Endothelial cell of umbilical vein (primary cell): ENCODE measurements at regions not wholly inside any gene's neighbourhood (a gene's known extent, or its start where the extent isn't known, plus 50 kb on each side); places are given as distances from the start of the nearest gene placed in this dataset.

ENCODE experiments used
- BruUV-seq: library from RNA; stranded (reverse); fragments of 400-500 nt; replicated peaks from 2 replicates; lab custom pipeline; 2021; lab: Mats Ljungman, UMichigan
- CTCF ChIA-PET: fragments of 300-600, 350-600 bp; sonication (Branson Sonifier 250); formaldehyde crosslinking; loops from one replicate; lab custom pipeline; 2021; ENCODE audit warnings: antibody characterized with exemption, inconsistent platforms; lab: Charles Lee
- POLR2A ChIA-PET: fragments of 300-600, 350-600 bp; sonication (Branson Sonifier 250); formaldehyde crosslinking; loops from one replicate; lab custom pipeline; 2021; ENCODE audit warnings: antibody characterized with exemption, inconsistent platforms; lab: Charles Lee
- DNase-seq: peaks from one replicate; pipeline ENCODE4 v3.0.0-alpha.2; 2011; ENCODE audit warnings: low read depth, low spot score
- FAIRE-seq: peaks from 2 replicates; lab custom pipeline; 2011; peaks lifted over from hg19 to GRCh38; lab: Jason Lieb, UNC
- H2AFZ ChIP-seq: 2 replicates; pipeline ENCODE4 v1.6.0; 2012; ENCODE audit warnings: low read depth, low read length, control low read depth, inconsistent platforms
- H3K27ac ChIP-seq: 2 replicates; pipeline ENCODE4 v1.5.1; 2011; ENCODE audit warnings: low read depth, mild to moderate bottlenecking, control low read depth, low read length, moderate library complexity; ENCODE audit not compliant: insufficient read depth
- H3K27me3 ChIP-seq, 2 experiments: 2 replicates each; pipeline versions ENCODE4 v1.6.0 to v1.6.1; 2011; ENCODE audit warnings: low read length in 2 of 2, mixed read lengths in 1 of 2; ENCODE audit not compliant: control insufficient read depth in 2 of 2, insufficient read depth in 2 of 2
- H3K36me3 ChIP-seq, 2 experiments: 2 replicates in 1 of 2; 3 replicates in 1 of 2; pipeline ENCODE4 v1.5.1; 2011; ENCODE audit warnings: low read length in 2 of 2, mild to moderate bottlenecking in 1 of 2, moderate library complexity in 1 of 2; ENCODE audit not compliant: control insufficient read depth in 2 of 2, insufficient read depth in 2 of 2; ENCODE audit errors: extremely low read depth in 1 of 2
- H3K4me1 ChIP-seq: 3 replicates; pipeline ENCODE4 v1.5.1; 2011; ENCODE audit warnings: mild to moderate bottlenecking, low read length; ENCODE audit not compliant: control insufficient read depth, insufficient read depth; ENCODE audit errors: extremely low read depth
- H3K4me2 ChIP-seq: 2 replicates; pipeline ENCODE4 v1.6.1; 2011; ENCODE audit warnings: low read length, control low read depth, mixed read lengths; ENCODE audit not compliant: insufficient read depth
- H3K4me3 ChIP-seq, 3 experiments: fragments of 200-600 bp in 1 of 3; sonication (generic), shearing (Covaris generic) in 1 of 3; replicated peaks in 1 of 3; 2 replicates each; pipeline ENCODE4 v1.5.1; 2011 to 2016; ENCODE audit warnings: control low read depth in 3 of 3, low read length in 3 of 3, mild to moderate bottlenecking in 2 of 3, inconsistent platforms in 1 of 3, low read depth in 1 of 3, moderate library complexity in 1 of 3; ENCODE audit not compliant: insufficient read depth in 1 of 3
- H3K79me2 ChIP-seq: 2 replicates; pipeline ENCODE4 v1.6.0; 2012; ENCODE audit warnings: low read length, inconsistent platforms; ENCODE audit not compliant: control insufficient read depth, insufficient read depth
- H3K9ac ChIP-seq: replicated peaks from 2 replicates; pipeline ENCODE3; 2011; ENCODE audit warnings: low read length, control low read depth; ENCODE audit not compliant: insufficient read depth; ENCODE audit errors: extremely low read depth
- H3K9me1 ChIP-seq: replicated peaks from 3 replicates; pipeline ENCODE4 v1.6.0; 2011; ENCODE audit warnings: mild to moderate bottlenecking, low read length; ENCODE audit not compliant: control insufficient read depth, insufficient read depth; ENCODE audit errors: extremely low read depth
- H3K9me3 ChIP-seq: replicated peaks from 2 replicates; pipeline ENCODE4 v1.5.1; 2012; ENCODE audit warnings: low read length, inconsistent platforms; ENCODE audit not compliant: control insufficient read depth, insufficient read depth
- H4K20me1 ChIP-seq: replicated peaks from 2 replicates; pipeline ENCODE3; 2011; ENCODE audit warnings: mild to moderate bottlenecking, low read length; ENCODE audit not compliant: control insufficient read depth, insufficient read depth; ENCODE audit errors: extremely low read depth
- EZH2 ChIP-seq: IDR thresholded peaks from 2 replicates; pipeline ENCODE4 v1.6.1; 2012; ENCODE audit warnings: borderline replicate concordance, low read depth, mild to moderate bottlenecking, moderate library complexity, low read length, inconsistent platforms; ENCODE audit not compliant: severe bottlenecking
- FOS ChIP-seq: IDR thresholded peaks from 2 replicates; pipeline ENCODE4 v1.6.1; 2011; ENCODE audit warnings: mild to moderate bottlenecking, low read length, moderate library complexity, borderline replicate concordance; ENCODE audit not compliant: insufficient read depth
- GATA2 ChIP-seq: IDR thresholded peaks from 2 replicates; pipeline ENCODE4 v1.7.0; 2011; ENCODE audit warnings: low read depth, mild to moderate bottlenecking, moderate library complexity, mixed read lengths, low read length; ENCODE audit not compliant: insufficient read length, insufficient read depth
- JUN ChIP-seq: IDR thresholded peaks from 2 replicates; pipeline ENCODE4 v1.6.1; 2011; ENCODE audit warnings: borderline replicate concordance, low read depth; ENCODE audit not compliant: insufficient read length, insufficient read depth
- MYC ChIP-seq: IDR thresholded peaks from one replicate; pipeline ENCODE4 v1.6.1; 2011; ENCODE audit warnings: mild to moderate bottlenecking, low read depth, low read length
- POLR2A ChIP-seq: IDR thresholded peaks from 2 replicates; pipeline ENCODE4 v1.6.1; 2012; ENCODE audit warnings: low read depth, mild to moderate bottlenecking, control low read depth, low read length
- POLR2AphosphoS5 ChIP-seq: IDR thresholded peaks from 2 replicates; pipeline ENCODE4 v1.6.1; 2012; ENCODE audit warnings: low read depth, mild to moderate bottlenecking, control low read depth, low read length, moderate library complexity; ENCODE audit not compliant: insufficient read depth
- dilution Hi-C: fragments of 300-500 bp; cut with MboI; formaldehyde crosslinking; loops from one replicate; pipeline ENCODE4 v1.15.0; 2019; ENCODE audit warnings: low sequenced_read_pairs; ENCODE audit not compliant: extremely low pct_ligation_motif_present
- intact Hi-C: fragments of 100-400 bp; cut with micrococcal nuclease; formaldehyde crosslinking; loops from one replicate; pipeline ENCODE4 v1.10.0; 2022
- TF ChIP-seq, protein P1 (sequence below), 2 donors: IDR thresholded peaks; 1 replicate in 1 of 2; 2 replicates in 1 of 2; pipeline ENCODE4 v1.5.1; 2011; ENCODE audit warnings: low read length in 2 of 2, mild to moderate bottlenecking in 2 of 2, moderate library complexity in 2 of 2, control low read depth in 1 of 2, inconsistent platforms in 1 of 2, low read depth in 1 of 2; ENCODE audit not compliant: insufficient read depth in 1 of 2; ENCODE audit errors: extremely low read depth in 1 of 2
- TF ChIP-seq, protein P2 (sequence below): IDR thresholded peaks from 2 replicates; pipeline ENCODE4 v1.6.1; 2011; ENCODE audit not compliant: insufficient read depth, insufficient read length

DNA sequence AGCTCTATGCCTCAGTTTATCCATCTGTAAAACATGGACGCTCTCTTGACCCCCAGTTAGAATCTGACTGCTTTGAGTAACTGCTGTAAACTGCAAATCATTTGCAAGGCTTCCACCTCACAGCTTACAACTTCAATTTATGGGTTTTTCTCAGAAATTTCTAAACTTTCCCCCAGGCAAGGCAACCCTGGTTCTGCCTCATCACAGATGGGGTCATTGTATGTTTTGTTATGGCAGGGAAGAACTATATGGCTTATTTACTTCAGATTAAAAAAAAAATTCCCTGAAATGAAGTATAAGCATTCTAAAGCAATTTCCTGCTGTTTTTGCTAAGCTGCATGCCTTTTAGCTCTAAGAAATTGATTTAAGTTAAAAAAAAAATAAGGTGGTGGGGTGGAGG is 60.0 kb downstream of the TMEM215 start:
- CTCF ChIA-PET = interaction anchor here (1.5 kb wide), 1 partner anchor 28 kb away, joined by 3 read pairs; no protein-coding TSS in a partner anchor
- POLR2A ChIA-PET = no interaction called here
- dilution Hi-C loops = no loop called here

More for the DNA sequence above, 60.0 kb downstream of the TMEM215 start:
- no TSS peak for BruUV-seq
- H3K27ac ChIP-seq = no peak overlapping the region
- no peaks in the 10 kb centered on the region for H3K79me2 ChIP-seq
- H3K9me3 ChIP-seq = no peaks in the 10 kb centered on the region
- FAIRE-seq (no peak), DNase-seq (no peak)
- no peaks in the 10 kb centered on the region for H3K27me3 ChIP-seq
- no peaks in the 10 kb centered on the region for H3K4me1 ChIP-seq
- no peak overlapping the region for H3K9ac ChIP-seq
- TF ChIP-seq MYC = no peak
- no peak for TF ChIP-seq POLR2AphosphoS5
- TF ChIP-seq POLR2A = no peak
- TF ChIP-seq, protein P1, sequence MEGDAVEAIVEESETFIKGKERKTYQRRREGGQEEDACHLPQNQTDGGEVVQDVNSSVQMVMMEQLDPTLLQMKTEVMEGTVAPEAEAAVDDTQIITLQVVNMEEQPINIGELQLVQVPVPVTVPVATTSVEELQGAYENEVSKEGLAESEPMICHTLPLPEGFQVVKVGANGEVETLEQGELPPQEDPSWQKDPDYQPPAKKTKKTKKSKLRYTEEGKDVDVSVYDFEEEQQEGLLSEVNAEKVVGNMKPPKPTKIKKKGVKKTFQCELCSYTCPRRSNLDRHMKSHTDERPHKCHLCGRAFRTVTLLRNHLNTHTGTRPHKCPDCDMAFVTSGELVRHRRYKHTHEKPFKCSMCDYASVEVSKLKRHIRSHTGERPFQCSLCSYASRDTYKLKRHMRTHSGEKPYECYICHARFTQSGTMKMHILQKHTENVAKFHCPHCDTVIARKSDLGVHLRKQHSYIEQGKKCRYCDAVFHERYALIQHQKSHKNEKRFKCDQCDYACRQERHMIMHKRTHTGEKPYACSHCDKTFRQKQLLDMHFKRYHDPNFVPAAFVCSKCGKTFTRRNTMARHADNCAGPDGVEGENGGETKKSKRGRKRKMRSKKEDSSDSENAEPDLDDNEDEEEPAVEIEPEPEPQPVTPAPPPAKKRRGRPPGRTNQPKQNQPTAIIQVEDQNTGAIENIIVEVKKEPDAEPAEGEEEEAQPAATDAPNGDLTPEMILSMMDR (IDR thresholded peaks at IDR 0.05; ENCODE audit: extremely low read depth in 1 of 2, insufficient read depth in 1 of 2, low read depth in 1 of 2, low read length in 2 of 2) = no peak
- TF ChIP-seq EZH2 = no peak
- TF ChIP-seq FOS = no peak
- TF ChIP-seq, protein P2, sequence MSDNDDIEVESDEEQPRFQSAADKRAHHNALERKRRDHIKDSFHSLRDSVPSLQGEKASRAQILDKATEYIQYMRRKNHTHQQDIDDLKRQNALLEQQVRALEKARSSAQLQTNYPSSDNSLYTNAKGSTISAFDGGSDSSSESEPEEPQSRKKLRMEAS = no peak
- no peak for TF ChIP-seq GATA2
- no peak for TF ChIP-seq JUN
- H3K4me2 ChIP-seq = no peak overlapping the region
- H3K36me3 ChIP-seq = no peaks in the 10 kb centered on the region
- H2AFZ ChIP-seq = no peak overlapping the region
- H4K20me1 ChIP-seq = no peaks in the 10 kb centered on the region
- no peaks in the 10 kb centered on the region for H3K9me1 ChIP-seq
- intact Hi-C loops = loop anchor here (5.0 kb wide), 1 partner anchor 51 kb away; no protein-coding TSS in a partner anchor
- no peak overlapping the region for H3K4me3 ChIP-seq
